HG03066 (cell line): ENCODE measurements at regions not wholly inside any gene's neighbourhood (a gene's known extent, or its start where the extent isn't known, plus 50 kb on each side); places are given as distances from the start of the nearest gene placed in this dataset.

ENCODE experiments used
- ATAC-seq: cut with Tn5 transposase; IDR thresholded peaks from one replicate; pipeline ENCODE4 v1.9.1; 2021; ENCODE audit warnings: low read depth; ENCODE audit not compliant: unreplicated experiment

- ATAC-seq = no peak
These were observed 473.6 kb downstream of the SOX2 start for GRCh38 chr3:182185313-182185712.

GRCh38 chr3:182190056-182190455 is 478.3 kb downstream of the SOX2 start:
- ATAC-seq = no peak

GRCh38 chr3:182198345-182198744 is 486.6 kb downstream of the SOX2 start:
- no peak for ATAC-seq

- ATAC-seq = no peak
These were observed 489.9 kb downstream of the SOX2 start for GRCh38 chr3:182201456-182202168.

- no peak for ATAC-seq
These were observed 500.9 kb downstream of the SOX2 start for GRCh38 chr3:182212479-182213076.

- ATAC-seq = no peak
These were observed 502.7 kb downstream of the SOX2 start for GRCh38 chr3:182214416-182214815.

- no peak for ATAC-seq
These were observed 504.2 kb downstream of the SOX2 start for GRCh38 chr3:182215881-182216280.

GRCh38 chr3:182216311-182216970 is 504.7 kb downstream of the SOX2 start:
- no peak for ATAC-seq

GRCh38 chr3:182220013-182220412 is 508.3 kb downstream of the SOX2 start:
- no peak for ATAC-seq

- no peak for ATAC-seq
These were observed 508.7 kb downstream of the SOX2 start for GRCh38 chr3:182220471-182220870.

GRCh38 chr3:182226995-182227394 is 515.3 kb downstream of the SOX2 start:
- no peak for ATAC-seq

GRCh38 chr3:182233405-182233804 is 521.7 kb downstream of the SOX2 start:
- no peak for ATAC-seq

- no peak for ATAC-seq
These were observed 522.2 kb downstream of the SOX2 start for GRCh38 chr3:182233957-182234356.

- no peak for ATAC-seq
These were observed 523.2 kb downstream of the SOX2 start for GRCh38 chr3:182234881-182235280.

- no peak for ATAC-seq
These were observed 523.8 kb downstream of the SOX2 start for GRCh38 chr3:182235504-182235903.

- ATAC-seq = no peak
These were observed 526.4 kb downstream of the SOX2 start for GRCh38 chr3:182238126-182238525.

GRCh38 chr3:182239316-182239715 is 527.6 kb downstream of the SOX2 start:
- ATAC-seq = no peak

GRCh38 chr3:182240474-182240873 is 528.7 kb downstream of the SOX2 start:
- ATAC-seq = no peak

GRCh38 chr3:182241196-182241765 is 529.6 kb downstream of the SOX2 start:
- ATAC-seq = no peak

GRCh38 chr3:182241766-182242488 is 530.2 kb downstream of the SOX2 start:
- ATAC-seq = no peak

- no peak for ATAC-seq
These were observed 530.8 kb downstream of the SOX2 start for GRCh38 chr3:182242489-182242942.
